T-cell (primary cell): ENCODE measurements at regions not wholly inside any gene's neighbourhood (a gene's known extent, or its start where the extent isn't known, plus 50 kb on each side); places are given as distances from the start of the nearest gene placed in this dataset.

Experiments used
- ATAC-seq, 4 experiments: fragments of 200-7000 bp in 3 of 4; fragments of 150-1000 bp in 1 of 4; cut with Tn5 transposase; replicated peaks in 1 of 4; 1 replicate in 3 of 4; 2 replicates in 1 of 4; pipeline ENCODE4 v1.10.0; 2021; ENCODE audit warnings: moderate library complexity in 3 of 4, mild to moderate bottlenecking in 2 of 4, moderate number of reproducible peaks in 1 of 4
- CTCF ChIA-PET, 2 donors: fragments of 300-600 bp; sonication (Branson Sonifier 250); formaldehyde crosslinking; loops; one replicate each; lab custom pipeline; 2022; ENCODE audit warnings: antibody characterized with exemption in 2 of 2; lab: Charles Lee
- POLR2A ChIA-PET, 2 donors: fragments of 300-600 bp; sonication (Branson Sonifier 250); formaldehyde crosslinking; loops; one replicate each; lab custom pipeline; 2022; ENCODE audit warnings: antibody characterized with exemption in 2 of 2; lab: Charles Lee
- DNase-seq, 35 experiments: peaks; one replicate each; pipeline versions ENCODE4 v3.0.0 to v3.0.0-alpha.2; 2013 to 2023
- H3K27ac ChIP-seq: one replicate; pipeline ENCODE4 v1.5.1; 2013; ENCODE audit warnings: low read length
- H3K27me3 ChIP-seq, 2 experiments: replicated peaks in 1 of 2; 1 replicate in 1 of 2; 2 replicates in 1 of 2; pipeline versions ENCODE4 v1.6.1 to v1.7.0; 2013; ENCODE audit warnings: low read length in 1 of 2, mixed read lengths in 1 of 2; ENCODE audit not compliant: control insufficient read depth in 2 of 2, insufficient read depth in 2 of 2; ENCODE audit errors: extremely low read depth in 1 of 2
- H3K36me3 ChIP-seq, 2 donors: 1 replicate in 1 of 2; 2 replicates in 1 of 2; pipeline versions ENCODE4 v1.6.1 to v1.7.0; 2013; ENCODE audit warnings: low read length in 1 of 2; ENCODE audit not compliant: control insufficient read depth in 2 of 2, insufficient read depth in 1 of 2; ENCODE audit errors: extremely low read depth in 1 of 2
- H3K4me1 ChIP-seq, 2 experiments: 1 replicate in 1 of 2; 2 replicates in 1 of 2; pipeline versions ENCODE4 v1.6.1 to v1.7.0; 2013; ENCODE audit warnings: low read length in 2 of 2, mixed read lengths in 1 of 2; ENCODE audit not compliant: insufficient read depth in 2 of 2, control insufficient read depth in 1 of 2; ENCODE audit errors: extremely low read depth in 1 of 2
- H3K4me3 ChIP-seq, 2 donors: 1 replicate in 1 of 2; 2 replicates in 1 of 2; pipeline versions ENCODE4 v1.5.1 to v1.7.0; 2013; ENCODE audit warnings: mild to moderate bottlenecking in 2 of 2, low read length in 1 of 2, moderate library complexity in 1 of 2; ENCODE audit not compliant: control insufficient read depth in 1 of 2; ENCODE audit errors: extremely low read depth in 1 of 2
- H3K9me3 ChIP-seq: 2 replicates; pipeline ENCODE4 v1.7.0; 2013
- H3K27ac Mint-ChIP-seq, 2 donors: one replicate each; pipeline ENCODE4 v1.8.0; 2020 to 2021; ENCODE audit warnings: mild to moderate bottlenecking in 2 of 2, mixed read lengths in 2 of 2
- H3K27me3 Mint-ChIP-seq, 2 donors: one replicate each; pipeline ENCODE4 v1.8.0; 2021 to 2022; ENCODE audit warnings: mixed read lengths in 2 of 2
- H3K36me3 Mint-ChIP-seq: one replicate; pipeline ENCODE4 v1.8.0; 2021; ENCODE audit warnings: mixed read lengths
- H3K4me1 Mint-ChIP-seq, 3 donors: one replicate each; pipeline ENCODE4 v1.8.0; 2020 to 2022; ENCODE audit warnings: mixed read lengths in 3 of 3, mild to moderate bottlenecking in 1 of 3
- H3K4me3 Mint-ChIP-seq, 3 donors: one replicate each; pipeline ENCODE4 v1.8.0; 2020 to 2022; ENCODE audit warnings: mild to moderate bottlenecking in 3 of 3, mixed read lengths in 3 of 3, moderate library complexity in 3 of 3
- H3K9me3 Mint-ChIP-seq, 3 donors: one replicate each; pipeline ENCODE4 v1.8.0; 2020 to 2022; ENCODE audit warnings: mixed read lengths in 3 of 3
- WGBS: methylation state at CpG from one replicate; pipeline ENCODE4 v1.1.5; 2013; ENCODE audit warnings: missing lambda C conversion rate; ENCODE audit not compliant: insufficient coverage; 5-methylcytosine and 5-hydroxymethylcytosine counted together

- Mint-ChIP-seq H3K36me3 (peaks cover 8% of the 10 kb centered on the region), H3K4me3 (no peak overlapping the region), H3K27ac (no peak overlapping the region), H3K27me3 (peaks cover 0 to 3% of the 10 kb centered on the region in 2 donors), H3K4me1 (no peaks in the 10 kb centered on the region), H3K9me3 (peaks cover 4 to 15% (median 5%) of the 10 kb centered on the region in 3 donors)
- no peak for ATAC-seq
- POLR2A ChIA-PET: no interaction called here
- no peak overlapping the region for H3K4me3 ChIP-seq
- H3K36me3 ChIP-seq: no peaks in the 10 kb centered on the region
- DNase-seq: no peak
- WGBS: 76% methylated on average over 5 of the region's 13 CpGs
- no peaks in the 10 kb centered on the region for H3K4me1 ChIP-seq
- no peaks in the 10 kb centered on the region for H3K27me3 ChIP-seq
- no peak overlapping the region for H3K27ac ChIP-seq
- CTCF ChIA-PET: no interaction called here
- H3K9me3 ChIP-seq: no peaks in the 10 kb centered on the region
Observed at GRCh38 chr1:25074351-25075227, 144.5 kb upstream of the RUNX3 start.

- Mint-ChIP-seq H3K36me3 (peaks cover 8% of the 10 kb centered on the region), H3K27me3 (peaks cover 0 to 3% of the 10 kb centered on the region in 2 donors), H3K4me1 (no peaks in the 10 kb centered on the region), H3K9me3 (peaks cover 4 to 15% (median 5%) of the 10 kb centered on the region in 3 donors), H3K4me3 (no peak overlapping the region), H3K27ac (no peak overlapping the region)
- Histone ChIP-seq H3K9me3 (no peaks in the 10 kb centered on the region), H3K36me3 (no peaks in the 10 kb centered on the region), H3K4me3 (no peak overlapping the region), H3K4me1 (peaks cover 0 to 3% of the 10 kb centered on the region in 2 experiments), H3K27ac (no peak overlapping the region), H3K27me3 (no peaks in the 10 kb centered on the region)
- POLR2A ChIA-PET: no interaction called here
- CTCF ChIA-PET: no interaction called here
- DNase-seq (no peak), ATAC-seq (no peak)
- WGBS: 88% methylated on average over 7 of the region's 12 CpGs
Observed at GRCh38 chr1:25073640-25074270, 143.7 kb upstream of the RUNX3 start.

- POLR2A ChIA-PET: no interaction called here
- Histone ChIP-seq H3K27me3 (no peaks in the 10 kb centered on the region), H3K4me1 (peaks cover 0 to 11% of the 10 kb centered on the region in 2 experiments), H3K9me3 (no peaks in the 10 kb centered on the region), H3K36me3 (no peaks in the 10 kb centered on the region), H3K27ac (no peak overlapping the region), H3K4me3 (no peak overlapping the region)
- H3K4me3 Mint-ChIP-seq: no peak overlapping the region
- CTCF ChIA-PET: no interaction called here
- no peak for ATAC-seq
- no peak for DNase-seq
- 82% methylated on average over 5 of the region's 5 CpGs for WGBS
- peaks cover 0 to under 1% (median 0%) of the 10 kb centered on the region in 3 donors for H3K4me1 Mint-ChIP-seq
- no peak overlapping the region for H3K27ac Mint-ChIP-seq
- peaks cover 0 to 3% of the 10 kb centered on the region in 2 donors for H3K27me3 Mint-ChIP-seq
- peaks cover 4 to 15% (median 5%) of the 10 kb centered on the region in 3 donors for H3K9me3 Mint-ChIP-seq
- H3K36me3 Mint-ChIP-seq: peaks cover 8% of the 10 kb centered on the region
Observed at GRCh38 chr1:25072461-25072860, 142.4 kb upstream of the RUNX3 start.

GRCh38 chr1:25068829-25069228 is 138.8 kb upstream of the RUNX3 start:
- Mint-ChIP-seq H3K9me3 (no peaks in the 10 kb centered on the region), H3K36me3 (no peaks in the 10 kb centered on the region), H3K4me3 (no peak overlapping the region), H3K4me1 (peaks cover 0 to 27% (median 26%) of the 10 kb centered on the region in 3 donors), H3K27ac (no peak overlapping the region), H3K27me3 (no peaks in the 10 kb centered on the region)
- ChIA-PET CTCF (no interaction called here), POLR2A (no interaction called here)
- DNase-seq: peak in 2 of 35 experiments; percentile 9 to 25
- peak in 1 of 4 experiments; percentile 34 for ATAC-seq
- H3K27me3 ChIP-seq: no peaks in the 10 kb centered on the region
- 81% methylated on average over 3 of the region's 4 CpGs for WGBS
- peaks cover 0 to 47% of the 10 kb centered on the region in 2 experiments for H3K4me1 ChIP-seq
- no peak overlapping the region for H3K4me3 ChIP-seq
- no peaks in the 10 kb centered on the region for H3K9me3 ChIP-seq
- no peaks in the 10 kb centered on the region for H3K36me3 ChIP-seq
- H3K27ac ChIP-seq: no peak overlapping the region

GRCh38 chr1:25068316-25068715 is 138.2 kb upstream of the RUNX3 start:
- no peak for ATAC-seq
- Histone ChIP-seq H3K27me3 (no peaks in the 10 kb centered on the region), H3K36me3 (no peaks in the 10 kb centered on the region), H3K4me1 (peaks cover 0 to 52% of the 10 kb centered on the region in 2 experiments), H3K9me3 (no peaks in the 10 kb centered on the region), H3K4me3 (no peak overlapping the region), H3K27ac (no peak overlapping the region)
- 97% methylated on average over 6 of the region's 6 CpGs for WGBS
- no peak overlapping the region for H3K4me3 Mint-ChIP-seq
- no peaks in the 10 kb centered on the region for H3K9me3 Mint-ChIP-seq
- H3K4me1 Mint-ChIP-seq: peaks cover 0 to 30% (median 30%) of the 10 kb centered on the region in 3 donors
- no peaks in the 10 kb centered on the region for H3K27me3 Mint-ChIP-seq
- ChIA-PET CTCF (no interaction called here), POLR2A (no interaction called here)
- no peak for DNase-seq
- H3K36me3 Mint-ChIP-seq: no peaks in the 10 kb centered on the region
- H3K27ac Mint-ChIP-seq: no peak overlapping the region

- Mint-ChIP-seq H3K4me3 (no peak overlapping the region), H3K27me3 (no peaks in the 10 kb centered on the region), H3K9me3 (no peaks in the 10 kb centered on the region), H3K4me1 (peaks cover 0 to 30% (median 30%) of the 10 kb centered on the region in 3 donors), H3K36me3 (no peaks in the 10 kb centered on the region), H3K27ac (no peak overlapping the region)
- no peak overlapping the region for H3K27ac ChIP-seq
- POLR2A ChIA-PET: interaction anchor here in 1 of 2 donors (0.7 kb wide), 1 partner anchor 179 kb away, joined by 4 read pairs; no protein-coding TSS in a partner anchor
- H3K4me1 ChIP-seq: peaks cover 0 to 59% of the 10 kb centered on the region in 2 experiments
- DNase-seq (no peak), ATAC-seq (no peak)
- H3K27me3 ChIP-seq: no peaks in the 10 kb centered on the region
- H3K9me3 ChIP-seq: no peaks in the 10 kb centered on the region
- no peaks in the 10 kb centered on the region for H3K36me3 ChIP-seq
- WGBS: 93% methylated on average over 4 of the region's 9 CpGs
- CTCF ChIA-PET: interaction anchor here in 1 of 2 donors (1.9 kb wide), 1 partner anchor 33 kb away, joined by 4 read pairs; no protein-coding TSS in a partner anchor
- H3K4me3 ChIP-seq: no peak overlapping the region
Observed at GRCh38 chr1:25067518-25068251, 137.6 kb upstream of the RUNX3 start.
